CD1c-positive myeloid dendritic cell (primary cell): ENCODE measurements at regions not wholly inside any gene's neighbourhood (a gene's known extent, or its start where the extent isn't known, plus 50 kb on each side); places are given as distances from the start of the nearest gene placed in this dataset.

Experiments
- DNase-seq: peaks from one replicate; pipeline ENCODE4 v3.0.0-alpha.2; 2016; ENCODE audit errors: extremely low spot score

GRCh38 chr4:166491635-166492034 is 618.6 kb downstream of the TLL1 start:
- DNase-seq, result no peak

DNA sequence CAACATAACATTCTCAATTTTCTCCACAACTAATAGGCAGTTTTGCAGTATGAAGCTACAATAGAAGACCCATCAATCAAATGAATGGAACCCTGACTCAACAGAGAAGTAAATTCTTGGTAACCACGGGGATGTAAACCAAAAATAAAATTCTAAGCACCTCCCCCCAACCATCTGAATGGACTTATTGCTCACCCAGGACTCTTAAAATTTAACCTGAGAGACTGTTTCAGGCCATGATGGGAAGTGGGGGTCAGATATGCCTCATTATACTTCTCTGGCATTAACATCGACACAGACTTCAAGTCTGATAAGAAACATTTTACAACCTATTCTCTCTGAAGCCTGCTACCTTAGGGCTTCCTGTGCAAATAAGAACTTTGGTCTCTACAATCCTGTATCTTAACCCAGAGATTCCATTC is 620.9 kb downstream of the TLL1 start:
- no peak for DNase-seq

- no peak for DNase-seq
Observed at GRCh38 chr4:166498546-166498945, 625.5 kb downstream of the TLL1 start.

DNA sequence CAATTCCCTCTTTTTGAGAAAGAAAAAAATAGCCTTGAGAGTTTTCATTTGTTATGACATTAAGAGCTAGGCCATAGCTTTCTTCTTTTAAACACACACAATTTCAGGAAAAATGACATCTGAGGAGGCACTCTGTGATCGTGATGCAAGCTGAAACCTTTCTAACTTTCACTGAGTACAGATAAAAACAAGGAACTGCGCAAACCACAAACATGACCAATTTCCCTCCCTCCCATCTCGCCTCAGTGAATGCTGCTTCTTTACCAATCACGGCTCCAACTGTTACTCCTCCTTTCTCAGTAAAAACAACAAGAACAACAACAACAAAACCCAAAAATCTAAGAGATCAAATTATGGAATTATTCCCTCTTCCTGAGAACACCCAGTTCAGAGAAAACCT is 626.8 kb downstream of the TLL1 start:
- DNase-seq, result peak; percentile 33

DNA sequence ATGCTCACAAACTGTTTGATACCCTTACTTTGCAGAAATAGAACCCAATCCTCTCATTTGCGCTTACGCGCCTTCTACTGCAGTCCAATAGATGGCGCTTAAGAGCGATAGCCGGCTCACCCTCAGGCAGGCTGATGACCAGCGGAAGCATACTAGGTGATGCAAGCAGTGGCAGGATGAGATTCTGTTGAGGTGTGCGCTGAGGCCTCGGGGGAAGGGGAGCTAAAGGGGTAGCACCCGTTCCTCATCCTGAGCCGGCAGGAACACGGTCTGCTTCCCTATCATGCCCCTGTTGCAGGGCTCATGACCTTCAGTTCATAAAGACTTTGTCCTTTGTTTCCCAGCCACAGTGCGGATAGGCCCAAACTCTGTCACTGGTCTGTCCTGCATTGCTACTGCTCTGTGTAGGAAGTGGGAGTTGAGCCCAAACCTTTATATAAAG is 628.9 kb downstream of the TLL1 start:
- DNase-seq, result no peak

- no peak for DNase-seq
Observed at GRCh38 chr4:166502660-166503059, 629.6 kb downstream of the TLL1 start.

DNA sequence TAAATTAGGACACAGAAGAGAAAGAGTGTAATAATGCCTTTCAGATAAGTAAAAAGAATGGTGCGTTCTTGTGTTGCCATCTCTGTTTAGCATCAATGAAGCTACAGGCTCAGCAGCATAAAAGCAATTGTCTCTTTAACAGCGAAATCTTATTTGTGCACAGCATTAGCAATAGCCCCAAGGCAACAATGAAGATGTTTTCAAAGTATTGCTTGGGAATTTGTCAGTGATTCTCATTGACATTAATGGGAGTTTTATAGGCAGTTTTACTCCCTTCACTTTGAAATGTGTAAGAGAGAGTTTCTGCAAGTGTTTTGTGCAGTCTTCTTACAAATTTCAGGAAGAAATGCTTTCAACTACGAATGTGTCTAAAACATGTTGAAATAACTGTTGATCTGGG is 633.0 kb downstream of the TLL1 start:
- no peak for DNase-seq

DNA sequence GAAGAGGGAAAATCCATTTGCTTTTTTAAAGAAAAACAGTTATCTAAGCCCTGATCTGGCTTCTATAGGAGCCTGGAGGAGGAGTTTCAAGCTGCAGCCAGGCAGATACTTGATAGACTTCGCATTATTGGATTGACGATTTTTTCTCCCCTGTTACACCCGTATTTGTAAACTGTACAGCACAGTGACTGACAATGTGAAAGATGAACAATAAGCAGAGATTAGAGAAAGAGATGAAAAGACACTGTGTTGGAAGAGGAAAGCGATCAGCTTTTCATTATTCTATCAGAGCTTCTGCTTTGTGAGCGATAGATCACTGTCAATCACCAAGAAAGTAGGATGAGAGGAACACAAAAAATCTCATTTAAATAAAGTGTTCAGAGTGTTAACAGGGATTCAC is 639.2 kb downstream of the TLL1 start:
- DNase-seq, result no peak

DNA sequence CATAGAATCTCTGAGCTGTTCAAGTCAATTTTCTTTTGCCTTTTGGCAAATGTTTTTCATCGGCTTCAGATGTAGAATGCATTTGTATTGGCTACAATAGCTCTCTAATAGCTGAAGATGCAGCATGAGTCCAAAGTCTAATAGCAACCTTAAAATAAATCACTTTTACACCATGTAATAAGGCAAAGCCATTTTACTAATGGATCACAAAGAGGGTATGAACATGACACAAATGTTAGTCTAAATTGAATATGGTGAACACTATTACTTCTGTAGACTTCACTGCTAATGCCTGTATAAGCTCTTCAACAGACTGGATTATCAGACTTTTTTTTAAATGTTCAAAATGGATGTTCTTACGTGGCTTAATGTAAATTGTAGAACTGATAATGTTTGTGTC is 645.3 kb downstream of the TLL1 start:
- no peak for DNase-seq

- DNase-seq, result no peak
Observed at GRCh38 chr4:166518776-166519175, 645.7 kb downstream of the TLL1 start.

DNA sequence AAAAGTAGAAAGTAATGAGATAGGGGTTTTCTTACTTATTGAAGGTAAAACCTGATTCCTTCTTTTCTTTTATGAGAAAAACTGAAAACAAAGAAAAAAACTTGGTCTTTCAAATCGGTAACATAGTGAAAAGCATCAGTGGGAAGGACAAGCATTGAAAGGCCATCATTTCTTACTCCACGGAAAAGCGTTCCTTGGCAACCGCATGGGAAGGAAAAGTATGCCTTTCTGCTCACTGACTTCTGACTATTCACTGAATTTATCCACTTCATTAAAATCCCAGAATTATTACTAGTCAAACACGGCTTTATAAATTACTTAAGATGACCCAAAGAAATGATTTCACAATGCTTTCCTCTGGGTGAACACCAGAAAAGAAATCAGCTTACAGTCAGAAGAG is 646.7 kb downstream of the TLL1 start:
- DNase-seq, result no peak

DNA sequence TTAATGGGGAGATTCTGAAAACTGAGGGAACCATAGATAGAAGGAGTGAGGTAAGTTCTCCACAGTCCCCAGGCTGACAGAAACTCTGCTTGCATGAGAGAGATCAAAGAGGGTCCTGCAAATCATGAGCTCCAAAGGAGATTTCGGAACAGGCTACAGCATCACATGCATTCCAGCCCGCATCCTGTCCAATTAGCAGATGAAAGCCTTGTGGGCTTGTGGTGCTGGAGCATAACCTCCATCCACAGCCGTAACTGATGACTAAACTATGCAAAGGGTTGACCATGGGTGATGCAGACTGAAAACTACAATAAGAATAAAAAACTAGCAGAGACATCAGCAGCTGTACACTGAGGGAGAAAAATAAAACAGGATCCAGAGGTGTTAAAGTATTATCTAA is 654.5 kb downstream of the TLL1 start:
- no peak for DNase-seq

DNA sequence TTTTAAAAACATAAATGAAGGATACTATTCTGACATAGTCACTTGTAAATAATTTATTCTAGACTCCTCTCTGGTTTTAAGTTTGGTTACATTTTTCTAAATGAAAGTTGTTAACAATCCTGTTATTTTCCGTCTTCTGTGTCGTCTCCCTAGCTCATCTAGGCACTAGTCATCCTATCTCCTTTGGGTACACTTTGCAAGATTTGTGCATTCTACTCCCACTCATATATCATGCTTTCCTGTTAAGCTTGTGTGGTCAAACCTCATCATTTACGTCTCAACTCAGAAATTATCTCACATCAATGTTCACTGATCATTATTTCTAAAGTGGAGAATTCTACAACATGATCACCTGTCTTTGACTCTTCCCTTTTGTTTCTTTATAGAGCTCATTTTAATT is 658.7 kb downstream of the TLL1 start:
- no peak for DNase-seq

- DNase-seq, result no peak
Observed at GRCh38 chr4:166535865-166536264, 662.8 kb downstream of the TLL1 start.

GRCh38 chr4:166538491-166539005 is 665.5 kb downstream of the TLL1 start:
- no peak for DNase-seq

- DNase-seq, result no peak
Observed at GRCh38 chr4:166546009-166546408, 673.0 kb downstream of the TLL1 start.

DNA sequence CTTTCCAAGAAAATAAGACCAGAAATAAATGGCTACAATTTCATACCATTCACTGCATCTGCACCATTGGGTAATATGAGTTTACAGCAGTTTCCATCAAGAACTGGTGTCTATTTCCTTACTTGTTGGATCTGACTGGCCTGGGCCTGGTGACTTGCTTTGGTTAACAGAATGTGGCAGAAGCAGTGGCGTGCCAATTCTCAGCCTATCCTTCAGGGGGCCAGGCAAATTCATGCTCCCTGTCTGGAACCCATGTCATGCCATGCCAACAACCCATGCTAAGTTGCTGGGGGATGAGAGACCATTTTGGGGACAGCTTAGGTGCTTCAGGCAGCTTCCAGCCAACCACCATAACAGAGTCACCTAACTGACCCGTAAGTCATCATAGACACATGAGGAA is 656.7 kb downstream of the SPOCK3 start:
- DNase-seq, result no peak

DNA sequence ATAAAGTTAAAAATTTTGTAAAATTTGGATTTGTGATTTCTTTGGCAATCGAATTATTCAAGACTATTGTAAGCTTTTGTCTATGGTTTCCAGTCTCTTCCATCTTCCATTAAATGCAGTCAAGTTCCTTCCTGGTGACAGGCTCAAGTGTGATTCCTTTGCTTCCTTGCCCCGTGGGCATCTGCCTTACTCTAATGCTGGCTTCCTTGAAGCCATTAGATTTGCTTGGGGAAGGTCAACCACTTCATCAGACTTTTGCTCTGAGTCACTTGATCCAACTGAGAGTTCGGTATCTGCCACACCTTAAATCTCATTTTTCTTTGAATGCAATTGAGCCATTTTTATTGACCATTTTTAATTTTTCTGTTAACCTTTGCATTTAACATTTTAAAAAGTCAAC is 648.8 kb downstream of the SPOCK3 start:
- no peak for DNase-seq

DNA sequence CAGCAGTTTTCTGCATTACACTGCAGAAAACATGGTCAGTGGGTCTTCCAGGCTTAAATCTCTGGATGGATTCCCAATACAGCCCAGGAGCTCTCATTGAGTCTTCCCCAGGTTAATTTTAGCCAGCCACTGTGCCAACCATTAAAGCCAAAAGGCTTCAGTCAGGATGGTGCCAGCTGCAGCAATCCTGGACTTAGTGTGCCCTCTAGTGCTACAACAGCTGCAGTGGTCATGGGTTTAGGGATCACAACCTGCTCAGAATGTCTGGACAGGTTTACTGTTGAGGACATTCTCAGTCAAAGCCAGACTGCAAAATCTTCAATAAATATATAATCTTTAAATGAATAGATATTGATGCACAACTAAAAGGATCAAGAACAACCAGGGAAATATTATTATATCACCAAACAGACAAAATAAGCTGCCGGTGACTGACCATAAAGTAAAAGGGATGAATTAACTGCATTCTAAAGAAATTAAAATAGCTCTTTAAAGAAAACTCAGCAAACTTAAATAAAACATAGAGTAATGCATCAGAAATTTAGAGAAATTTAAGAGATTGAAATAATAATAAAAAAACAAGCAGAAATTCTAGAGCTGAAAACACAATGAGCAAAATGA is 639.9 kb downstream of the SPOCK3 start:
- no peak for DNase-seq

DNA sequence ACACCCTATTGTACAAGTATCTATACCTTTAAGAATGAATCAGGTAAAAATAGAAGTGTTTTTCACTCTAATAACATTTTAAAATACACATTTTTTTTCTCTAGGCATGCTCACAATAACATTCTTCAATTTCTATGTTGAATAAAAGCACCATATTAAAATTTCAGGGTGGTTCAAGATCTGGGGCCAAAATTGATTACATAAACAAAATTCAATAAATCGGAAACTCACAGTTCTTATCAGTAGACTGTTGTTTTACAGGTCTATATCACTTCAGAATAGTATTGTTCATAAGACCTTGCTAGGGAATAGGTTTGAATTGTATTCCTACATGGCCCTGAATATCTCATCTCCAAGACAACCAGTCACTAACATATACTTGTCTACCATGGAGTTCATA is 634.0 kb downstream of the SPOCK3 start:
- DNase-seq, result no peak

GRCh38 chr4:166602068-166602467 is 632.2 kb downstream of the SPOCK3 start:
- DNase-seq, result no peak

- no peak for DNase-seq
Observed at GRCh38 chr4:166622425-166622977, 611.8 kb downstream of the SPOCK3 start.

DNA sequence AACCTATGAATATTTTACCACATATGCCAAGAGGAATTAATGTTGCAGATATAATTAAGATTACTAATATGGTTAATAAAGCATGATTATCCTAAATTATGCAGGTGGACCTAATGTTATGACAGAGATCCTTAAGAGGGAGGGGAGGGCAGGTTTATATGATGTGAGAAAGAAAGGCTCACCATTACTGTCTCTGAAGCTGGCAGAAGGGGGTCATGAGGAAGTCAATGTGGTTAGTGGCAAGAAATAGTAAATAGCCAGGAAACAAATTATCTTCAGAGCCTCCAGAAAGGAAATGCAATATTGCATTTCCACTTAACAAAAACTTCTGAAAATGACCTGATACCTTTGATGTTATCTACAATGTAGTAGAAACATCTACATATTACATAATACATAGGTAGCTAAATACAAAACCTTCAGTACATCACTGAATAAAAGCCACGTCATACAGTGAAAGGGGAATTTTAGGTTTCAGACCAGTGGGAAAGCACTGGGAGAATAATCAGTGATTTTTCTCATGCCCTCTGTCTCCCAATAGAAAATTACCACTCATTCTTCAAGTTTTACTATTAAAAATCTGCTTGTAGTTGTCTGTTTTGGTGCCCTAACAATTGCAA is 609.2 kb downstream of the SPOCK3 start:
- DNase-seq, result no peak
